ENCODE measurements at regions not wholly inside any gene's neighbourhood (a gene's known extent, or its start where the extent isn't known, plus 50 kb on each side); places are given as distances from the start of the nearest gene placed in this dataset.

GRCh38 chr11:119798656-119799055 is 69.7 kb upstream of the NECTIN1 start:
- WGBS, 2 donors: 83 to 84% methylated on average over 3 of the region's 3 CpGs
- H3K27me3 ChIP-seq: no peaks in the 10 kb centered on the region
- intact Hi-C loops (cut with DNase I): no loop called here

DNA sequence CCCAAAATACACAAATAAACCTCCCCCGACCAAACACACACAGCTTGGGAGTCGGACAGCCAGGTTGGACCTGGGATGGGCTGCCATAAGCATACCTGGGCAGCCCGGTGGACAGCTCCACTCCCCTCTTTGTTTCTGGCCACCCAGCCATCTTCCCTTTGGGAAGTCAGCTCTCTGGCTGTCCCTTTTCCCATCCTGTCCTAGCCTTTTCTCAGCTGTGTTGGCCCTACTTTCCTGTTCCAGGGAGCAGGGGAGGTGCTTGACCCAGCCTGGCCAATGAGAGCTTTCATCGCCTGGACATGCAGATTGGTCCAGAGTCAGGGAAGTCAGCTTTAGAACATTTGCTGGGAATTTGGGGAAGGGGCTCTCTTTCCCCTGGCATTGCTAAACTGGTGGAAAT is 68.7 kb upstream of the NECTIN1 start:
- intact Hi-C loops (cut with DNase I): no loop called here
- H3K9me3 ChIP-seq: no peaks in the 10 kb centered on the region
- no peak for DNase-seq
- 69 to 78% methylated on average over 4 of the region's 4 CpGs for WGBS, 2 donors
- H3K4me3 ChIP-seq (replicated peaks in 1 of 3): no peak overlapping the region
- no peaks in the 10 kb centered on the region for H3K4me1 ChIP-seq
- H3K27ac ChIP-seq: no peak overlapping the region
- no peaks in the 10 kb centered on the region for H3K27me3 ChIP-seq
- H3K36me3 ChIP-seq: no peaks in the 10 kb centered on the region
- TF ChIP-seq POLR2A (IDR thresholded peaks at IDR 0.05): no peak
- no peak for TF ChIP-seq CTCF (IDR thresholded peaks at IDR 0.05)

More at GRCh38 chr11:119798656-119799055, 69.7 kb upstream of the NECTIN1 start:
- no peaks in the 10 kb centered on the region for H3K4me1 ChIP-seq
- TF ChIP-seq CTCF (IDR thresholded peaks at IDR 0.05) (no peak), POLR2A (IDR thresholded peaks at IDR 0.05) (no peak)
- H3K4me3 ChIP-seq (replicated peaks in 1 of 3): no peak overlapping the region
- H3K27ac ChIP-seq: no peak overlapping the region
- no peaks in the 10 kb centered on the region for H3K36me3 ChIP-seq
- DNase-seq: no peak
- H3K9me3 ChIP-seq: no peaks in the 10 kb centered on the region

GRCh38 chr11:119797123-119797611 is 68.2 kb upstream of the NECTIN1 start:
- no peaks in the 10 kb centered on the region for H3K9me3 ChIP-seq
- no peak for DNase-seq
- no peaks in the 10 kb centered on the region for H3K27me3 ChIP-seq
- H3K4me3 ChIP-seq (replicated peaks in 1 of 3): no peak overlapping the region
- TF ChIP-seq CTCF (IDR thresholded peaks at IDR 0.05) (no peak), POLR2A (IDR thresholded peaks at IDR 0.05) (no peak)
- intact Hi-C loops (cut with DNase I): no loop called here
- no peak overlapping the region for H3K27ac ChIP-seq
- no peaks in the 10 kb centered on the region for H3K4me1 ChIP-seq
- 27 to 30% methylated on average over 12 of the region's 12 CpGs for WGBS, 2 donors
- H3K36me3 ChIP-seq: no peaks in the 10 kb centered on the region

DNA sequence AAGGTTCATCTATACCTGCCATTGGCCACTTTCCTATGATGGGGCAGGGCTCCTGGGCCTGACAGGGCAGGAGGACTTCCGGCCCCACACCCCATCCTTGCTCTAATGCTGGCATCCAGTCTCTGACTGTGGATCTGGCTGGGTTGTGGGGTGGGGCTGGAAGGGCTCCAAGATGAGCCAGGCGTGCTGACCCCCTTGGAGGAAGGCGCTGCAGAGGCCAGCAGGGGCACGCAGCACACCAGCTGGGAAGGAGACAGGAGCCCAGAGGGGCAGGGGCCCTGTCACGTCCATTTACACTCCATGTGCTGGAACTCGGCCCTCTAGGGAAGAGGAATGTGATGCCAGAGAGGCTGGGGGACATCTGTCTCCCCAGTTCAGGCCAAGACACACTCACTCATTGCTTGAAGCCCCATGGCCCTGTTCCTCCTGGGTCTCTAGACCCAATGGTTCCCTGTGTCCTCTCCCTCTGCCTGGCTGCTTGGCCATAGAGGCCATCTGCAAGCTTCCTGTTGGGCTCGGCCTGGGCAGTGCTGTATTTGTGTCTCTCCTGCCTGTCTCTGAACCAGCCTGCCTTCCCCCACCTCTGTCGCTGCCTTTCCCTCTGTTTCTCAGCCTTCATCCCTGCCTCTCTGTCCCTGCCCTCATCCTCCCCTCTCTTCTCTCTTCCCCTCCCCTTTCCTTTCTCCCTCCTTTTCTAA is 67.5 kb upstream of the NECTIN1 start:
- Histone ChIP-seq H3K9me3 (no peaks in the 10 kb centered on the region), H3K27ac (no peak overlapping the region), H3K36me3 (no peaks in the 10 kb centered on the region), H3K4me3 (replicated peaks in 1 of 3) (no peak overlapping the region), H3K27me3 (no peaks in the 10 kb centered on the region), H3K4me1 (no peaks in the 10 kb centered on the region)
- WGBS, 2 donors: 77% methylated on average over 7 to 8 of the region's 8 CpGs
- DNase-seq: no peak
- intact Hi-C loops (cut with DNase I): no loop called here
- TF ChIP-seq POLR2A (IDR thresholded peaks at IDR 0.05) (no peak), CTCF (IDR thresholded peaks at IDR 0.05) (no peak)

DNA sequence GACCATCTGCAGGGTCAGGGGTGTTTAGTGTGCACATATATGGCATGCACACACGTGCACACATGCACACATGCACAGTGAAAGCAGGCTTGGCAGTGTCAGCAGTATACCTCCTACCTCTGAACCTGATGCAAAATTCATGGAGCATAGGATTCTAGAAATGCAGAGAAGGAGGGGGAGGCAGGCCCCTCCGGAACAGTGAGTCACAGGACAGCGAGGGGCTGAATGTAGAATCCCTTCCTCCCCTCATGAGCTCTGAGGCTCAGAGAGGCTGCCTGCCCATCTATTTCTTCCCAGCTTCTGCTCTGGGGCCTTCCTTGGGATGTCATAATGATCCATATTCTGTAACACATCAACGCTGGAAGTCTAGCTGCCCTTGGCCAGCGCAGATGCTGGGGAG is 66.7 kb upstream of the NECTIN1 start:
- no peak for TF ChIP-seq CTCF (IDR thresholded peaks at IDR 0.05)
- TF ChIP-seq POLR2A (IDR thresholded peaks at IDR 0.05): no peak
- 96 to 98% methylated on average over 4 to 5 of the region's 5 CpGs for WGBS, 2 donors
- Histone ChIP-seq H3K36me3 (no peaks in the 10 kb centered on the region), H3K4me1 (no peaks in the 10 kb centered on the region), H3K27ac (no peak overlapping the region), H3K4me3 (replicated peaks in 1 of 3) (no peak overlapping the region), H3K9me3 (no peaks in the 10 kb centered on the region), H3K27me3 (no peaks in the 10 kb centered on the region)
- intact Hi-C loops (cut with DNase I): no loop called here
- DNase-seq: no peak
